ENCODE measurements at regions not wholly inside any gene's neighbourhood (a gene's known extent, or its start where the extent isn't known, plus 50 kb on each side); places are given as distances from the start of the nearest gene placed in this dataset.

DNA sequence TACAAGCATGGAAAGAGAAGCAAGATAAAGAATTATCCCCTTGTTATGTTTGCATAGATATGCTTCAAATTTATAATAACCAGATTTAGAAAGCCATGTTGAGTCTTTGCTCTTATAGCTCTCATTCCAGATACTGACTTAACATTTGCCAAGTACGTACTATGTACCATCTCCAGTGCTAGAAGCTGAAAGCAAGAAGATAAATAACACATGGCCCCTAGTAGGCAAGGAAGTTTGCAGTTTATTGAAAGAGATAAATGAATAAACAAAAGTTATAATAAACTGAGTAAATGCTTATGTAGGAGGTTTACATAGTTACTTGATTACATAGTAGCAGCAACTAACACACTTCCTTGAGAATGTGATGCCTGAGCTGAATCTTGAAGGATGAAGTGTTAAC, 628.4 kb downstream of the HINT1 start:
- Histone ChIP-seq H3K9me3 (ENCODE audit: insufficient read depth, low read depth) (peaks cover 6% of the 10 kb centered on the region; the same call in 1 of the 2 replicates), H4K20me1 (ENCODE audit: insufficient read depth) (no peaks in the 10 kb centered on the region), H3K27ac (no peak overlapping the region), H3K4me3 (no peak overlapping the region), H3K9me2 (ENCODE audit: insufficient read depth) (no peaks in the 10 kb centered on the region), H3K79me2 (ENCODE audit: low read depth) (no peaks in the 10 kb centered on the region), H3K36me3 (ENCODE audit: low read depth) (no peaks in the 10 kb centered on the region), H3K4me2 (no peak overlapping the region), H3F3A (ENCODE audit: insufficient read depth, low read depth) (no peaks in the 10 kb centered on the region; the same call in 1 of the 2 replicates), H2AFZ (no peak overlapping the region), H3K4me1 (replicated peaks; ENCODE audit: insufficient read depth) (peaks cover 9% of the 10 kb centered on the region), H3K27me3 (ENCODE audit: insufficient read depth, low read depth) (no peaks in the 10 kb centered on the region)
- CTCF ChIA-PET = no interaction called here
- TF ChIP-seq EZH2 (IDR thresholded peaks at IDR 0.05; ENCODE audit: low read depth) = no peak
- TF ChIP-seq, protein P1, sequence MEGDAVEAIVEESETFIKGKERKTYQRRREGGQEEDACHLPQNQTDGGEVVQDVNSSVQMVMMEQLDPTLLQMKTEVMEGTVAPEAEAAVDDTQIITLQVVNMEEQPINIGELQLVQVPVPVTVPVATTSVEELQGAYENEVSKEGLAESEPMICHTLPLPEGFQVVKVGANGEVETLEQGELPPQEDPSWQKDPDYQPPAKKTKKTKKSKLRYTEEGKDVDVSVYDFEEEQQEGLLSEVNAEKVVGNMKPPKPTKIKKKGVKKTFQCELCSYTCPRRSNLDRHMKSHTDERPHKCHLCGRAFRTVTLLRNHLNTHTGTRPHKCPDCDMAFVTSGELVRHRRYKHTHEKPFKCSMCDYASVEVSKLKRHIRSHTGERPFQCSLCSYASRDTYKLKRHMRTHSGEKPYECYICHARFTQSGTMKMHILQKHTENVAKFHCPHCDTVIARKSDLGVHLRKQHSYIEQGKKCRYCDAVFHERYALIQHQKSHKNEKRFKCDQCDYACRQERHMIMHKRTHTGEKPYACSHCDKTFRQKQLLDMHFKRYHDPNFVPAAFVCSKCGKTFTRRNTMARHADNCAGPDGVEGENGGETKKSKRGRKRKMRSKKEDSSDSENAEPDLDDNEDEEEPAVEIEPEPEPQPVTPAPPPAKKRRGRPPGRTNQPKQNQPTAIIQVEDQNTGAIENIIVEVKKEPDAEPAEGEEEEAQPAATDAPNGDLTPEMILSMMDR (conservative IDR thresholded peaks at IDR 0.05) = no peak
- DNase-seq = no peak
- no TSS peak for BruUV-seq (replicated peaks)
- intact Hi-C loops (cut with micrococcal nuclease; ENCODE audit: unreplicated experiment) = no loop called here
- POLR2A ChIA-PET (ENCODE audit: unreplicated experiment) = interaction anchor here (0.7 kb wide), 1 partner anchor 1022 kb away, joined by 4 read pairs; no protein-coding TSS in a partner anchor

DNA sequence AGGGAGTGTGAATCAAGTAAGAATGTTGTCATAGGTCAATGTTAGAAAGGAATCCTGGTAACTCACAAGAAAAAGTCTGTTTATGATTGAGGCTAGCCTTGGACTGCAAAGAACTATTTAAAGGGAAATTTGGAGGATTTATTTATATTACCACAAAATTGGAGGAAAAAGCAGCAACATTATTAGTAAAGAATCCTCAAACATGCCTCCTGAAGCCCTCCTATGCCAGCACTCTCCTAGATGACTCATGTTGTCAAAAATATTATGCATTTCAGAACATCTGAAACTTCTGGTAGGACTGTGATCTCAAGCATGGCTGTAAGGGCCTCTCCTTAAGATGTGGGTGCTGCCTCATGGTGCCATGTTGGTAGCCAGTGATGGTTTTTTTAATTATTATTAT, 628.5 kb downstream of the CHSY3 start:
- ChIA-PET CTCF (no interaction called here), POLR2A (ENCODE audit: unreplicated experiment) (no interaction called here)
- no peak for DNase-seq
- 0 out of 2 replicates have a peak, but pooled peaks cover 8% of the 10 kb centered on the region for H3K4me1 ChIP-seq (replicated peaks; ENCODE audit: insufficient read depth)
- H3K9me3 ChIP-seq (ENCODE audit: insufficient read depth, low read depth) = no peaks in the 10 kb centered on the region; the same call in 1 of the 2 replicates
- no peak overlapping the region for H3K4me3 ChIP-seq
- TF ChIP-seq EZH2 (IDR thresholded peaks at IDR 0.05; ENCODE audit: low read depth) = no peak
- no peaks in the 10 kb centered on the region for H3K27me3 ChIP-seq (ENCODE audit: insufficient read depth, low read depth)
- H3K4me2 ChIP-seq = no peak overlapping the region
- no peaks in the 10 kb centered on the region for H3K79me2 ChIP-seq (ENCODE audit: low read depth)
- H3K36me3 ChIP-seq (ENCODE audit: low read depth) = no peaks in the 10 kb centered on the region
- no peak overlapping the region for H2AFZ ChIP-seq
- H3K9me2 ChIP-seq (ENCODE audit: insufficient read depth) = no peaks in the 10 kb centered on the region
- intact Hi-C loops (cut with micrococcal nuclease; ENCODE audit: unreplicated experiment) = no loop called here
- no TSS peak for BruUV-seq (replicated peaks)
- no peaks in the 10 kb centered on the region for H4K20me1 ChIP-seq (ENCODE audit: insufficient read depth)
- no peak overlapping the region for H3K27ac ChIP-seq
- no peaks in the 10 kb centered on the region for H3F3A ChIP-seq (ENCODE audit: insufficient read depth, low read depth)

DNA sequence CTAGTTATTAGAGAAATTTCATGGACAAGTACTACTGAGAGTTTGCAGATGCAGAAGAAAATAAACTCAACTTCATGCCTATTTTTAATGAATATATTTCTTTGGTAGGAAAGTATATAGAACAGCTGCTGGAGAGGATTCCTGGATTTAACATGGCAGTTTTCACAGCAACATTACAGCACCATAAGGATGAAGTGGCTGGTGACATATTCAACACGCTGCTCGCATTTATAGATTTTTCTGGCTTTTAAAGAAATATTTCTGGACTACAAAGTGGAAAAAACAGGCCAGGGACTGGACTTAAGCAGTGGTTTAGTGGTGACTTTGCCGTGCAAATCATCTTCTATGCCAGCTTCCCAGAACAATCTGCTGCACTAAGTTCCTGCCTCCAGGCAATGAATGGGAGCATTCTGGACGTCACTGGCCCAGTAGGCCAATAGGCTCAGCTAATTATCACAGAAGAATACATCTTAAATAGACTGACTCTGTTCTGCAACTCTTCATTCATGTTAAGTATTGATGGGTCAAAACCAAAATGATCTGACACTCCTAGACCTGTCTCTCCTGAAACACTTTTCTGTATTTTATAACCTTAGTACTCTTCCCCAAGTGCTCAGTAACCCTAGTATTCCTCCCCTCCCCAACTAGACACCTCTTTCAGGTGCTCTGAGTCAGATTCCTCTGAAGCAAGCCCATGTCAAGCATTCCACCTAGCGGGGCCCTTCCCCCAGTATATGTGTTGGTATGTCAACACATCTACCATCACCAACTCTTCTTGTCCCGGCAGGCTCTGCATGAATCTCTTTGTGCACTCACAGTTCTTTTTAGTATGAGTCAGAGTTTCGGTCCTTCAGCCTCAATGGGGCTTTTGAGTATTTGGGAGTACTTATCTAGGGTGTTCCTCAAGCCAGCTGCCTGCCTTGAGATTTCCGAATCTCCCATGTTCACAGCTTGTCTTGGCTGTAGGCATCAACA, 625.5 kb downstream of the CHSY3 start:
- ChIA-PET CTCF (no interaction called here), POLR2A (ENCODE audit: unreplicated experiment) (interaction anchor here (0.7 kb wide), 1 partner anchor 214 kb away, joined by 10 read pairs; no protein-coding TSS in a partner anchor)
- no peaks in the 10 kb centered on the region for H3K9me2 ChIP-seq (ENCODE audit: insufficient read depth)
- TF ChIP-seq EZH2 (IDR thresholded peaks at IDR 0.05; ENCODE audit: low read depth) = no peak
- TF ChIP-seq, protein P1 (conservative IDR thresholded peaks at IDR 0.05) = no peak
- no peaks in the 10 kb centered on the region for H4K20me1 ChIP-seq (ENCODE audit: insufficient read depth)
- H3K36me3 ChIP-seq (ENCODE audit: low read depth) = no peaks in the 10 kb centered on the region
- no TSS peak for BruUV-seq (replicated peaks)
- no peak overlapping the region for H3K4me2 ChIP-seq
- H3K27ac ChIP-seq = no peak overlapping the region
- no peaks in the 10 kb centered on the region; the same call in 1 of the 2 replicates for H3K9me3 ChIP-seq (ENCODE audit: insufficient read depth, low read depth)
- intact Hi-C loops (cut with micrococcal nuclease; ENCODE audit: unreplicated experiment) = no loop called here
- no peaks in the 10 kb centered on the region for H3K27me3 ChIP-seq (ENCODE audit: insufficient read depth, low read depth)
- no peaks in the 10 kb centered on the region for H3F3A ChIP-seq (ENCODE audit: insufficient read depth, low read depth)
- 0 out of 2 replicates have a peak, but pooled peaks cover 8% of the 10 kb centered on the region for H3K4me1 ChIP-seq (replicated peaks; ENCODE audit: insufficient read depth)
- H3K79me2 ChIP-seq (ENCODE audit: low read depth) = no peaks in the 10 kb centered on the region
- peak in 1 of 2 experiments; percentile 44 for DNase-seq
- H3K4me3 ChIP-seq = no peak overlapping the region
- no peak overlapping the region for H2AFZ ChIP-seq
